Epidermal melanocyte (primary cell): ENCODE measurements at regions not wholly inside any gene's neighbourhood (a gene's known extent, or its start where the extent isn't known, plus 50 kb on each side); places are given as distances from the start of the nearest gene placed in this dataset.

Experiments used
- DNase-seq: peaks from one replicate; pipeline ENCODE4 v3.0.0; 2011; ENCODE audit warnings: low spot score; ENCODE audit not compliant: insufficient read length

DNA sequence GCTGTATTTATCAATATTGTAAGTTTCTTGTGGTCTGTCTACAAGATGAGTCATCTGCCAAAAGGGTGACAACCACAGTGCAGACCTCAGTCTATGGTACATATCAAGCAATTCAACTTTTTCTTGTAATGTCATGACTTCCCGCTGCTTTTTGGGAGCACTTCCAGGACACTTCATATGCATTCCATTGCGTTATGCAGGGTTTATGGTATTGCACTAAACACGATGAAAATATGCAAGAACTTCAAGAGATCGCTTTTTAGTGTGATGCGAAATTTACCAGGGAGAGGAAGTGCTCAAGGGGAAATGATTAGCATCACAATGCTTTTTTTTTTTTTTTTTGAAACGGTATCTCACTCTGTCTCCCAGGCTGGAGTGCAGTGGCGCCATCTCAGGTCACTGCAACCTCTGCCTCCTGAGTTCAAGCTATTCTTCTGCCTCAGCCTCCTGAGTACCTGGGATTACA is 166.5 kb downstream of the TFAP2A start:
- no peak for DNase-seq

- DNase-seq: no peak
These were observed 177.4 kb downstream of the TFAP2A start for GRCh38 chr6:10237298-10238038.

- no peak for DNase-seq
These were observed 179.5 kb downstream of the TFAP2A start for GRCh38 chr6:10235344-10235743.

DNA sequence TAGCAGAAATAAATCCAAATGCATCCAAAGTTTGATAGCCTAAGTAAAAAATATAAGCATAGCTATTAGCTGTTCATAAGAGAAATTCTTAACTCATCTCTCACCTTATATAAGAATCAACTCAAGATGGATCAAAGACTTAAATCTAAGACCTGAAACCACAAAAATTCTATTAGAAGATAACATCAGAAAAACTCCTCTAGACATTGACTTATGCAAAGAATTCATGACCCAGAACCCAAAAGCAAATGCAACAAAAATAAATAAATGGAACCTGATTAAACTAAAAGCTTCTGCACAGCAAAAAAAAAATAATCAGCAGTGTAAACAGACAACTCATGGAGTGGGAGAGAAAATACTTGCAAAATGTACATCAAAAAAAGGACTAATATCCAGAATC is 184.3 kb downstream of the TFAP2A start:
- no peak for DNase-seq

DNA sequence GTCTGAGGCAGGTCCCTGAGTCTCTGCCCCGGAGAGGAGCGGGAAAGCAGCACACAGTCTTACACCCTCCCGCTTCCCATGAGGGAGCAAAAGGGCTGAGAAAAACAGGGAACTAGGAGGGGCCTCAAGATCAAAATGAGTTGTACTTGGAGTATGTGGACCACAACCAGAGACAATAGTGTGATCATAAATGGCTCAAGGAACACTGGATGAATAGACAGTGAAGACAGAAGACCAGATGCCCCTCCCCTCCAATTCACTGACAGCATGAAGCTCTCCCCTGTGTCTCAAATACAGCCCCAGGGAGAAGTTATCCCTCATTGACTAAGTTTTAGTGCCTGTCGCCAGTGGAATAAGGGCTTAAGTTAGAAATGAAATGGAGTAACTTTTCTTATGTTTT is 191.0 kb downstream of the TFAP2A start:
- DNase-seq: no peak

DNA sequence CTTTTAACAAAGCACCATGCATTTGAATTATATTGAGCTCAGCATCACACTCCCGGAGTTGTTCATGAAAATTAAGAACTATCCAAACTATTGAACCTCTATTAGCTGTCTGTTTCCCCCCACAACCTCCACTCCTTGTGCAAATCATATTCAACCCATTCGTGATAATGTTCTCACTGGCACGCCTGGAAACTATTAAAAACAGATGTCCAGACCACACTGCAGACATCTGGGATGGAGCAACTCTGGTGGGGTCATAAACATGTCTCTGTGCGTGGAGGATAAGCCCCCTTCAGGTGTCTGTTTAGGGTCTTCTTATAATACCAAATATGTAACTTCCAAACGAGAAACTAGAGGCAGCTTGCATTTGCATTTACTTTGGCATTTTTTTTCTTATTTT is 193.7 kb downstream of the TFAP2A start:
- no peak for DNase-seq

DNA sequence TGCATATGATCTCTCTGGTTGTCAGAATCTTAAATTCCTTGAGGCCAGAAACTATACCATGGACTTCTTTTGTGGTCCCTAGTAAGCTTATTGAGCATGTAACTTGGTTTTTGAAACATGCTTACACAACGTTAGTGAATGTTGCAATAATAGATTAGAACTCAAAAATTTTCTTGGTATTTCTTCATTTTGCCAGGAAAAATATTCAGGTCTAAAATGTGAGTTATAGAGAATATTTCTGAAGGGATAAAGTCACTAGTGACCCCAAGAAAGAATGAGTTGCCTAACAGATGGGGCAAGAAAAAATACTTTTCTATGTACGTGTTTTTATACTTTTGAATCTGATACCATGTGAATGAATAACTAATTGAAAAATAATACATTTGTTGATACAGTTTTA is 195.4 kb downstream of the TFAP2A start:
- DNase-seq: no peak

- no peak for DNase-seq
These were observed 197.8 kb downstream of the TFAP2A start for GRCh38 chr6:10217111-10217510.

GRCh38 chr6:10215326-10216110 is 199.4 kb downstream of the TFAP2A start:
- DNase-seq: no peak

DNA sequence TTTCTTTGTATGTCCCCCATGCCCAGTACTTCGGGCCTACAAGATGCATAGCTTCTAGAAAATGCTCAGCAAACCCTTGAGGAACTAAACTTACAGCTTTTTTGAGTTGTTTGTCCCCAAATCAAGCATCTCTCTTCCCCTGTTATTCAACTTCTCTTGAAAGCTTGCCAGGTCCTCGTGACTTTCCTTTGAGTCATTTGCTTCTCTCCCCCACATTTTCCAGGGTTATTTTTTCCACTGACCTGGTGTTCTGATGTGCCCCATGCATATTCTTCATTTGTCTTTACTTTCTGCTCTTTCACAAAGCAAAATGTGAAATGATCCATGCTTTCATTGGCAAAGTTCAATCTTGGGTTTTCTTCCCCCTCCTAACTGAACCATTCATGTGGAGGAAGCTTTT is 204.8 kb downstream of the TFAP2A start:
- DNase-seq: no peak

GRCh38 chr6:10205892-10206291 is 209.0 kb downstream of the TFAP2A start:
- DNase-seq: no peak

DNA sequence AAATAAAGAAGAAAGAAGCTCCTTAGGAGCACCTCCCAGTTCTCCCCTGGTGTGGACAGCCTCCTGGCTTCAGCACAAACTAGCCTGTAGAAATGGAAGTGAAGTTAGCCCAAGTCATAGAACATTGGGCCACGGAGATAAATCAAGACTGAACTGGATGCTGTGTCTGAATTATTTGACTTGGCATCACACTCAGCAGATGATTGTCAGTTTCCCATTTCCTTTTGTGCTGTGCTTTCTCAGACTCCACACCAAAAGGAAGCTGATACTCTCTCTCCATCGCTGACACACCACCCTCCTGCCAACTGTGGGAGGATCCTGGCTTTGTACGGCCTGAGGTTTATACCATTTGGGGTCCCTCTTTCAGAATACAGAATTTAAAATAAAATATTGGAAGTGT is 209.8 kb downstream of the TFAP2A start:
- no peak for DNase-seq

GRCh38 chr6:10203651-10204050 is 211.2 kb downstream of the TFAP2A start:
- DNase-seq: no peak

DNA sequence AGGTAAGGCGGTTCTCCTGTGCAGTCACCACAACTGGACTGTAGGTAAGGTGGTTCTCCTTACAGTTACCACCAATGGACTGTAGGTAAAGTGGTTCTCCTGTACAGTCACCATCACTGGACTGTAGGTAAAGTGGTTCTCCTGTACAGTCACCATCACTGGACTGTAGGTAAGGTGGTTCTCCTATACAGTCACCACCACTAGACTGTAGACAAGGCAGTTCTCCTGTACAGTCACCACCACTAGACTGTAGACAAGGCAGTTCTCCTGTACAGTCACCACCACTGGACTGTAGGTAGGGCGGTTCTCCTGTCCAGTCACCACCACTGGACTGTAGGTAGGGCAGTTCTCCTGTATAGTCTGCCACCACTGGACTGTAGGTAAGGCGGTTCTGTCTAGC is 212.3 kb downstream of the TFAP2A start:
- no peak for DNase-seq

- DNase-seq: no peak
These were observed 213.0 kb downstream of the TFAP2A start for GRCh38 chr6:10201606-10202510.

GRCh38 chr6:10196090-10196489 is 218.8 kb downstream of the TFAP2A start:
- no peak for DNase-seq

DNA sequence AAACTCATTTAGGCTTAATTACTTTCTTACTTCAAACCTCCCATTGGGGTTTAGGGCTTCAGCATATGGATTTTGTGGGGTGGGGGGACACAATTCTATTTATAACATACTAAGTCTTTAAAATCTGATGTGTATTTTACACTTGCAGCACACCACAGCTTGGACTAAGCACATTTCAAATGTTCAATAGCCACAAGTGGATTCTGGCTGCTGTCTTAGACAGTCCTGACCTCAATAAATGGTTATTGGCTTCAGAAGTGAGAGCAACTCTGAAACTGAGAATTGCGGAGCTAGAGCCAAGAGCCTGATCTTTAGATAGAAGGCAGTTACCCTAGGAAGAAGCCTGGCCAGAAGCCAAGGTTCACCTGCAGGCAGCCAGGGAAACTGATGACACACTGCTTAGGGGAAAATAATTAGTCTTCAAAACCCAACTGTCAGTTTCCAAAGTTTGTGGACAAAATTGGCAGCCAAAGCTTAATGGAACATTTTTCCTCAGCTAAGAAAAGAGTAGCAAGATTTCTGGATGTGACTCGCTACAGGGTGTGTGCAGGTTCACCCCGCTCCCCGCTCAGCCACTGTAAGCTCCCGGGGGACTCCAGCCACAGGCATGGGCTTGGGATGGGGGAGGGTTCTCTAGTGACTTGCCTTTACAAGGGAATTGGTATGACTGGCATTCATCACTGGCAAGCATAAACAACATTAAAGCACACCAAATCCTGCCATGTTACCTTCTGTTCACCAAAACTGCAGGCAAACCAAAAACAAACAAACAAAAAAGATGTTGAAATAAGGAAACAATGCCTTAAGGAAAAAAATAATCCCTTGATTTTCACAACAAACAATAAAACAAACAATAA is 219.8 kb downstream of the TFAP2A start:
- no peak for DNase-seq

GRCh38 chr6:10193321-10193720 is 221.6 kb downstream of the TFAP2A start:
- no peak for DNase-seq

DNA sequence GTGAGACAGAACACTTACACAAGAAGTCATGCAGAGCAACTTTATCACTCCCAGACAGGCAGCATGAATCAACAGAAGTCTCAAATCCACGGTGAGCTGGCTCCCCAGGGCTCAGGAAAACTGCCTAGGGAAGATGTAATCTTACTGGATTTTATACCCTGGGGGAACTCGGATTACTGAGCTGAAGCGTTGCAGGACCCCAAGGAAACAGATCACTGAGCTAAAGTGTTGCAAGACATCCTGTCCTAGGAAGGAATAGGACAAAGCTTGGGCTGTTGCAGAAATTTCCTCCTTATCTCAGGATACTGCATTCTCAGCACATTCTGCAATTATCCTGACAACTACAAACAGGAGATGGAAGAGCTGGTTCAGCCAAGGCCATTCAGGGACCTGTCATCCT is 224.8 kb downstream of the TFAP2A start:
- DNase-seq: no peak

DNA sequence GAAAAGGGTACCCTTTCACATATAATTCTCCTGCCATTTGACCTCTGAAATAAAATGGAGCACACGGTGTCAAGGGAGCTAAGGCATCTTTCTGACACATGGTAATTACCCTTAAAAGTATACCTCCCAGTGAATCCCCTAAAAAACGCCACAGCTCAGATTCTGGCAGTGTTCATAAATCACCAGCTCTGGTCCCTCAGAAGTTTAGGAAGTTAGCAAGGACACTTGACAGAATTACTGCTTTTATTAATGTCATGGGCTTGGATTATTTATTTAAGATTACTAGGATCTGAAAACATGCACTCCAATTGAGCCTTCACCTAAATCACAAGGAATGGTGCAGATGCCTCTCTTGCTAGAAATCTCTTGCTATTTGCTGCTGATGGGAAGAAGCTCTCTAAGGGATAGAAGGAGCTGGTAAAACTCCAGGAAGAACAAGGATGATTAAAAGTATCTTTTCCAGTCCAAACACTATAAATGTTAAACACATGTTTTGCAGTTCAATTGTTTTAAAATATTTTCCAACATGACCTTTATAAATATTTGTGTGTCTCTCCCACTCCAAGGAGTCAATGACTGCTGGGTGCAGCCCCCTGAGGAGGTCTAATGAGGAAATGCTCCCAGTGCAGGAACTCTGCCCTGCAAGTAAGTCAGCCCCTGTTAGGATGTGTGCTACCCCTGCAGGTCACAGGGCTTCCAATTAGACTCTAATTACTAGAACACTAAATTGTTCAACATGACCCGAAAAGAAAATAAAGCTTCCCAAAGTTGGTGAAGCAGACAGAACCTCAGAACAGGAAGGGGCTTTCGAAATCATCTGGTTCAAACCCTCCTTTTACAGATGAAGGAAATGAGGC is 230.3 kb downstream of the TFAP2A start:
- DNase-seq: no peak
